ENCODE measurements at regions not wholly inside any gene's neighbourhood (a gene's known extent, or its start where the extent isn't known, plus 50 kb on each side); places are given as distances from the start of the nearest gene placed in this dataset.

- DNase-seq (ENCODE audit: low spot score), result no peak
- TF ChIP-seq CTCF (IDR thresholded peaks at IDR 0.05; ENCODE audit: borderline replicate concordance, control extremely low read depth, extremely low read depth, insufficient read depth, missing control alignments), result no peak
- in situ Hi-C loops (cut with MboI; ENCODE audit: low sequenced_read_pairs, unreplicated experiment), result loop anchor here (25.0 kb wide), 2 partner anchors 514 to 889 kb away; partner anchors contain the start of gene MINDY2
These were observed 110.0 kb downstream of the AQP9 start for GRCh38 chr15:58247855-58248842.

GRCh38 chr15:58249646-58250312 lies 111.6 kb downstream of the AQP9 start:
- no peak for DNase-seq (ENCODE audit: low spot score)
- in situ Hi-C loops (cut with MboI; ENCODE audit: low sequenced_read_pairs, unreplicated experiment), result loop anchor here (25.0 kb wide), 2 partner anchors 513 to 888 kb away; partner anchors contain the start of gene MINDY2
- TF ChIP-seq CTCF (IDR thresholded peaks at IDR 0.05; ENCODE audit: borderline replicate concordance, control extremely low read depth, extremely low read depth, insufficient read depth, missing control alignments), result no peak

- DNase-seq (ENCODE audit: low spot score), result no peak
- TF ChIP-seq CTCF (IDR thresholded peaks at IDR 0.05; ENCODE audit: borderline replicate concordance, control extremely low read depth, extremely low read depth, insufficient read depth, missing control alignments), result no peak
- in situ Hi-C loops (cut with MboI; ENCODE audit: low sequenced_read_pairs, unreplicated experiment), result no loop called here
These were observed 114.6 kb downstream of the AQP9 start for GRCh38 chr15:58252586-58253323.

- in situ Hi-C loops (cut with MboI; ENCODE audit: low sequenced_read_pairs, unreplicated experiment), result no loop called here
- no peak for DNase-seq (ENCODE audit: low spot score)
- no peak for TF ChIP-seq CTCF (IDR thresholded peaks at IDR 0.05; ENCODE audit: borderline replicate concordance, control extremely low read depth, extremely low read depth, insufficient read depth, missing control alignments)
These were observed 119.7 kb downstream of the AQP9 start for GRCh38 chr15:58257776-58258325.

- no peak for TF ChIP-seq CTCF (IDR thresholded peaks at IDR 0.05; ENCODE audit: borderline replicate concordance, control extremely low read depth, extremely low read depth, insufficient read depth, missing control alignments)
- DNase-seq (ENCODE audit: low spot score), result no peak
- in situ Hi-C loops (cut with MboI; ENCODE audit: low sequenced_read_pairs, unreplicated experiment), result no loop called here
These were observed 120.5 kb downstream of the AQP9 start for GRCh38 chr15:58258501-58259292.
